Pancreas (tissue), 10 donors: ENCODE measurements at regions not wholly inside any gene's neighbourhood (a gene's known extent, or its start where the extent isn't known, plus 50 kb on each side); places are given as distances from the start of the nearest gene placed in this dataset.
"Not testable (repeated sequence)": the region's sequence is repeated elsewhere in the genome, so short reads cannot be mapped to it uniquely, and the experiment has no call there.

Experiments
- ATAC-seq, 4 donors: fragments of 200-7000 bp; cut with Tn5 transposase; one replicate each; pipeline versions ENCODE4 v1.8.0 to v1.9.1; 2020; ENCODE audit warnings: mild to moderate bottlenecking in 4 of 4, moderate library complexity in 4 of 4
- DNase-seq, 6 donors: peaks; one replicate each; pipeline ENCODE4 v3.0.0-alpha.2; 2020
- FAIRE-seq: peaks from 2 replicates; lab custom pipeline; 2012; peaks lifted over from hg19 to GRCh38; lab: Jason Lieb, UNC
- H3K27ac ChIP-seq, 4 donors: fragments of 200-600 bp; sonication (generic); 1 replicate in 3 of 4; 2 replicates in 1 of 4; pipeline versions ENCODE4 v1.5.0 to v1.8.0; 2020
- H3K27me3 ChIP-seq, 4 donors: fragments of 200-600 bp; one replicate each; pipeline ENCODE4 v1.8.0; 2021
- H3K36me3 ChIP-seq, 3 donors: fragments of 200-600 bp; sonication (generic) in 1 of 3; one replicate each; pipeline versions ENCODE4 v1.5.0 to v1.8.0; 2020 to 2021
- H3K4me1 ChIP-seq, 3 donors: fragments of 200-600 bp; one replicate each; pipeline ENCODE4 v1.8.0; 2021
- H3K4me3 ChIP-seq, 4 donors: fragments of 200-600 bp; sonication (generic) in 2 of 4; one replicate each; pipeline versions ENCODE4 v1.5.0 to v1.8.0; 2020 to 2021
- H3K9me3 ChIP-seq, 4 donors: fragments of 200-600 bp; one replicate each; pipeline ENCODE4 v1.8.0; 2021
- WGBS, 2 donors: extraction: QIAGEN DNeasy Blood & Tissue Kit; methylation state at CpG; one replicate each; pipeline ENCODE4 v1.1.7; 2013; 5-methylcytosine and 5-hydroxymethylcytosine counted together
- intact Hi-C, 3 donors: fragments of 100-400 bp; cut with DNase I; formaldehyde crosslinking; loops; one replicate each; pipeline versions ENCODE4 v1.11.1 to v1.14.2; 2022
- TF ChIP-seq, protein P1 (sequence below), 4 donors: fragments of 200-600 bp; sonication (generic) in 3 of 4; IDR thresholded peaks; one replicate each; pipeline versions ENCODE4 v1.5.0 to v1.8.0; 2021; ENCODE audit warnings: antibody characterized with exemption in 4 of 4
- donor health status: healthy with polysubstance abuse.
- donor health status: DM: no; HTN: no; CAD: no; lungs with moderate emphysema.
- donor health status: DM: no; HTN: no; CAD: no.
- donor health status: control.
- donor health status: control.
- donor health status: Bipolar disorder and iron deficiency.
- donor health status: DM: yes; HTN: yes; CAD: no.
- donor health status: DM: no; HTN: no; CAD: no.
- donor health status: DM: no; HTN: no; CAD: no.
- donor health status: DM: yes; HTN: yes; CAD: no.

DNA sequence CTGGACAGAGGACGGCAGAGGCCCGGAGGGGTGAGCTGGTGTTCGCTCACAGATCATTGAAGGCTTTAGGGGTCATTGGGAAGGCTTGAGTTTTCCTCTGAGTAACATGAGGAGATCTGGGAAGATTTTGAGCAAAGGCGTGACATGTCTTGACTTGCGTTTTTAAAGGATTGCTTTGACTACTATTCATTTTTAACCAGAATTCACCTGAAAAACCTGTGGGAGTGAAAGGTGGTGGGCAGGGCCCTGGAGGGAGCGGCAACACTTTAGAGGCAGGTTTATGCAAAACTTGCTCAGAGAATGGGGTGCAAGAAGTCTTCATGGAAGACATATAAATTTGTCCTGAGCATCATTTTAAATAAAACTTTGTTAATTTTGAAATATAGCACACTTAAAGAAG, 72.2 kb upstream of the EEF1E1 start:
- intact Hi-C loops, result no loop called here
- Histone ChIP-seq H3K9me3 (no peaks in the 10 kb centered on the region), H3K36me3 (no peaks in the 10 kb centered on the region), H3K27ac (no peak overlapping the region), H3K4me3 (no peak overlapping the region), H3K27me3 (no peaks in the 10 kb centered on the region), H3K4me1 (no peaks in the 10 kb centered on the region)
- WGBS, 2 donors, result 75 to 87% methylated on average over 6 of the region's 6 CpGs
- ATAC-seq (no peak), FAIRE-seq (no peak), DNase-seq (no peak)
- TF ChIP-seq, protein P1, sequence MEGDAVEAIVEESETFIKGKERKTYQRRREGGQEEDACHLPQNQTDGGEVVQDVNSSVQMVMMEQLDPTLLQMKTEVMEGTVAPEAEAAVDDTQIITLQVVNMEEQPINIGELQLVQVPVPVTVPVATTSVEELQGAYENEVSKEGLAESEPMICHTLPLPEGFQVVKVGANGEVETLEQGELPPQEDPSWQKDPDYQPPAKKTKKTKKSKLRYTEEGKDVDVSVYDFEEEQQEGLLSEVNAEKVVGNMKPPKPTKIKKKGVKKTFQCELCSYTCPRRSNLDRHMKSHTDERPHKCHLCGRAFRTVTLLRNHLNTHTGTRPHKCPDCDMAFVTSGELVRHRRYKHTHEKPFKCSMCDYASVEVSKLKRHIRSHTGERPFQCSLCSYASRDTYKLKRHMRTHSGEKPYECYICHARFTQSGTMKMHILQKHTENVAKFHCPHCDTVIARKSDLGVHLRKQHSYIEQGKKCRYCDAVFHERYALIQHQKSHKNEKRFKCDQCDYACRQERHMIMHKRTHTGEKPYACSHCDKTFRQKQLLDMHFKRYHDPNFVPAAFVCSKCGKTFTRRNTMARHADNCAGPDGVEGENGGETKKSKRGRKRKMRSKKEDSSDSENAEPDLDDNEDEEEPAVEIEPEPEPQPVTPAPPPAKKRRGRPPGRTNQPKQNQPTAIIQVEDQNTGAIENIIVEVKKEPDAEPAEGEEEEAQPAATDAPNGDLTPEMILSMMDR (IDR thresholded peaks at IDR 0.05), result no peak

DNA sequence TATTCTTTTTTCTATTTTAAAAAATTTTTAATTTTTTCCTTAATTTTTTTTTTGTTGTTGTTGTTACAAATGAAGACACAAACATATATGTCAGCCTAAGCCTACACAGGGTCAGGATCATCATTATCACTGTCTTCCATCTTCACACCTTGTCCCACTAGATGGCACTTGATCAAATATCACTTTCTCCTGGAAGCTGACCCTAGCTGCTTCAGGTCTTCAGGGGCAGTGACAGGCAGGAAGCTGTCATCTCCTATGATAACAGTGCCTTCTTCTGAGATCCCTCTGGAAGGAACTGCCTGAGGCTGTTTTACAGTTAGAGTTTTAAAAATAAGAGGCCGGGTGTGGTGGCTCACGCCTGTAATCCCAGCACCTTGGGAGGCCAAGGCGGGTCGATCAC, 70.2 kb upstream of the EEF1E1 start:
- Histone ChIP-seq H3K27ac (no peak overlapping the region), H3K9me3 (no peaks in the 10 kb centered on the region), H3K36me3 (no peaks in the 10 kb centered on the region), H3K27me3 (no peaks in the 10 kb centered on the region), H3K4me1 (no peaks in the 10 kb centered on the region), H3K4me3 (no peak overlapping the region)
- 65 to 87% methylated on average over 4 of the region's 4 CpGs for WGBS, 2 donors
- DNase-seq (no peak), ATAC-seq (no peak), FAIRE-seq (no peak)
- intact Hi-C loops, result no loop called here
- TF ChIP-seq, protein P1 (IDR thresholded peaks at IDR 0.05), result no peak

DNA sequence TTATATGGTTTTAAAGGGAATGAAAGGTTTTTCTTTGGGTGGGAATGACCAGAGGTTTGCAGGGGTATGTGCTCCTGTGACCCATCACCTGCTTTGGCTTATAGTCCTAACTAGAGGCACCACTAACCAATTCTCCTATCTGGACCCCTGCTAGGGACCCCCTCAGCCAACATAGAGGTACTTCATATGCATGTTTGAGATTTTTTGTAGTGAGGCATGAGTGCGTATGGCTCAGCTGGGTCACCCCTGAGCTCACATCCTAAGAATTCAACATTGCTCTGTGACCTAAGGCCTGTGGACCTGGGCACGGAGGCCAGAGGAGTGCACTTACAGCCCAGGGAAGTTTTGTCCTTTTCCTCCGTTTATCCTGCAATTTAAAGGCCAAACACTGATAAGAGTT, 68.4 kb upstream of the EEF1E1 start:
- intact Hi-C loops, result no loop called here

DNA sequence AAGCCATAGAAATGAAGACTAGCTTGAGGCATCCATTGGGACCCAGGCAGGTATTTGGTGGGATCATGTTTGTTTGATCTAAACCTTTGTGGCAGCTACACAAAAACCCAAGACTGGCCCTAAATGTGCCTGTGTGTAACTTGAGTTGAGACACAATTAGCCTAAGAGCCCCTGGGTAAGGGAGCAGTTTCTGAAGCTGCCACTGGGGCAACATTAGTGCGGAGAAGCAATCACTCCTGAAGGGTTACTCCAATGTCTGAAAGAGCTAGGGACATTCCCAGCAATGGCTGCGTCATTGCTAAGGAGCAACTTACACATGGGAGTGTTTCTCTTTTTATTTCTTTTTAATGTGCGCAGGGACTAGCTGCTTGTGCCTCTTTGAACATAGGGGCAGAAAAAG, 67.9 kb upstream of the EEF1E1 start:
- 74 to 97% methylated on average over 3 of the region's 3 CpGs for WGBS, 2 donors
- DNase-seq, result no peak
- no peak for ATAC-seq
- no peak overlapping the region for H3K27ac ChIP-seq
- FAIRE-seq, result no peak
- H3K36me3 ChIP-seq, result no peaks in the 10 kb centered on the region
- H3K4me3 ChIP-seq, result no peak overlapping the region
- intact Hi-C loops, result no loop called here
- TF ChIP-seq, protein P1 (IDR thresholded peaks at IDR 0.05), result no peak
- H3K27me3 ChIP-seq, result no peaks in the 10 kb centered on the region
- no peaks in the 10 kb centered on the region for H3K9me3 ChIP-seq
- H3K4me1 ChIP-seq, result no peaks in the 10 kb centered on the region

More for the DNA sequence above, 68.4 kb upstream of the EEF1E1 start:
- 66 to 80% methylated on average over 3 of the region's 3 CpGs for WGBS, 2 donors
- no peak for FAIRE-seq
- ATAC-seq, result no peak
- TF ChIP-seq, protein P1 (IDR thresholded peaks at IDR 0.05), result no peak
- H3K9me3 ChIP-seq, result no peaks in the 10 kb centered on the region
- H3K27me3 ChIP-seq, result no peaks in the 10 kb centered on the region
- no peak overlapping the region for H3K4me3 ChIP-seq
- H3K27ac ChIP-seq, result no peak overlapping the region
- no peaks in the 10 kb centered on the region for H3K36me3 ChIP-seq
- H3K4me1 ChIP-seq, result no peaks in the 10 kb centered on the region
- DNase-seq, result no peak

DNA sequence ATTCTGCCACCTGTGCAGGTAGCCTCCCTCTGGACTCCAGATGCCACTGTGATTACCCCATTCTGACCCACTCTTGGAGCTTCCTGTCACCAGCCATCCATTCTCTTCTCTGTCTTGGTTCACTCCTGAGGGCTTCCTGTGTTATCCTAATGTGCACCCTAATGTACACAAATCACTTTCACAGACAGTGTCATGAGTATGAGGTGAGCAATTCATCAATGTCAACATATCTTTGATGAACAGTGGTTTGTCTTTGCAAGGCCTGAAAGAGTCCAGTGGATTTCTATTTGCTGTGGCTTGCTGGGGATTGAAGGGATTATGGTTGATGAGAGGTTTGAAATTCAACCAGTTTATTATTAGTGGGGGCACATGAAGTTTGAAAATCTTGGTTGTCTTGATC, 63.8 kb upstream of the EEF1E1 start:
- TF ChIP-seq, protein P1 (IDR thresholded peaks at IDR 0.05), result no peak
- no peaks in the 10 kb centered on the region for H3K4me1 ChIP-seq

DNA sequence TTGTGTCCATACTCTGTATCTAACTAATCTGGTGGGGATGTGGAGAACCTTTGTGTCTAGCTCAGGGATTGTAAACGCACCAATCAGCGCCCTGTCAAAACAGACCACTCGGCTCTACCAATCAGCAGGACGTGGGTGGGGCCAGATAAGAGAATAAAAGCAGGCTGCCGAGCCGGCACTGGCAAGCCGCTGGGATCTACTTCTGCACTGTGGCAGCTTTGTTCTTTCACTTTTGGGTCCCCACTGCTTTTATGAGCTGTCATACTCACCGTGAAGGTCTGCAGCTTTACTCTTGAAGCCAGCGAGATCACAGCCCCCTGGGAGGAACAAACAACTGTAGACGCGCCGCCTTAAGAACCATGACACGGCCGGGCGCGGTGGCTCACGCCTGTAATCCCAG, 62.7 kb upstream of the EEF1E1 start:
- FAIRE-seq, H3K9me3 ChIP-seq, H3K4me3 ChIP-seq, H3K36me3 ChIP-seq, DNase-seq, ATAC-seq, H3K4me1 ChIP-seq, intact Hi-C loops, H3K27ac ChIP-seq, H3K27me3 ChIP-seq: not testable (repeated sequence)
- WGBS, 2 donors, result 87 to 93% methylated on average over 14 to 17 of the region's 17 CpGs

More for the DNA sequence above, 63.8 kb upstream of the EEF1E1 start:
- H3K4me3 ChIP-seq, result no peak overlapping the region
- no peaks in the 10 kb centered on the region for H3K9me3 ChIP-seq
- FAIRE-seq, result no peak
- ATAC-seq, result no peak
- DNase-seq, result no peak
- no peaks in the 10 kb centered on the region for H3K36me3 ChIP-seq
- H3K27ac ChIP-seq, result no peak overlapping the region
- intact Hi-C loops, result no loop called here
- H3K27me3 ChIP-seq, result no peaks in the 10 kb centered on the region

DNA sequence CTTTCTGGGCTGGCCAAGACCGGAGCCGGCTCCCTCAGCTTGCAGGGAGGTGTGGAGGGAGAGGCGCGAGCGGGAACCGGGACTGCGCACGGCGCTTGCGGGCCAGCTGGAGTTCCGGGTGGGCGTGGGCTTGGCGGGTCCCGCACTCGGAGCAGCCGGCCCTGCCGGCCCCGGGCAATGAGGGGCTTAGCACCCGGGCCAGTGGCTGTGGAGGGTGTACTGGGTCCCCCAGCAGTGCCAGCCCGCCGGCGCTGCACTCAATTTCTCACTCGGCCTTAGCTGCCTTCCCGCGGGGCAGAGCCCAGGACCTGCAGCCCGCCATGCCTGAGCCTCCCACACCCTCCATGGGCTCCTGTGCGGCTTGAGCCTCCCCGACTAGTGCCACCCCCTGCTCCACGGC, 61.9 kb upstream of the EEF1E1 start:
- H3K36me3 ChIP-seq, H3K4me3 ChIP-seq, H3K9me3 ChIP-seq, FAIRE-seq, intact Hi-C loops, H3K4me1 ChIP-seq, ATAC-seq, H3K27ac ChIP-seq, H3K27me3 ChIP-seq: not testable (repeated sequence)
- 91 to 97% methylated on average over 18 to 29 of the region's 29 CpGs for WGBS, 2 donors
- peak in 1 of 6 donors; percentile 48 for DNase-seq
